SHP77 (cell line): ENCODE measurements at regions not wholly inside any gene's neighbourhood (a gene's known extent, or its start where the extent isn't known, plus 50 kb on each side); places are given as distances from the start of the nearest gene placed in this dataset.

Experiments
- DNase-seq, 2 experiments: peaks; one replicate each; lab custom pipeline; 2025; lab: John Stamatoyannopoulos, UW

GRCh38 chr6:168133687-168134559 lies 54.9 kb upstream of the FRMD1 start:
- DNase-seq: no peak

DNA sequence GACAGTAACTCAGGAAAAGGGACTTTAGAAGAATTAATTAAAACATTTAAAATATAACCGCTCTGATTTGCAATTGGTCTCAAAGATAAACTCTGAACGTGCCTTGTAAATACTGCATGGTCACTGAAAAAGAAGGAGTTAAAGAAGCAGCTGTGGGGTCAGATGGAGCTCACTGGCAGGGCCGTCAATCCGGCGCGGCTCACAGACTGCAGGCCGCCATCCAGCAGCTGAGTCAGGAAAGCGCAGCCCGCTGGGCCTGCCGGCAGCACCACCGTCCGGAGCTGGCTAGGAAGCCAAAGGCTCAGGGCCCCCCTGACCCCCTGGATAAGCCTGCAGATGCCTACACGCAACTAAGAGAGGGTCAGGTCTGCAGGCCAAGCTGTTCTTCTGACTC lies 54.2 kb upstream of the FRMD1 start:
- no peak for DNase-seq

DNA sequence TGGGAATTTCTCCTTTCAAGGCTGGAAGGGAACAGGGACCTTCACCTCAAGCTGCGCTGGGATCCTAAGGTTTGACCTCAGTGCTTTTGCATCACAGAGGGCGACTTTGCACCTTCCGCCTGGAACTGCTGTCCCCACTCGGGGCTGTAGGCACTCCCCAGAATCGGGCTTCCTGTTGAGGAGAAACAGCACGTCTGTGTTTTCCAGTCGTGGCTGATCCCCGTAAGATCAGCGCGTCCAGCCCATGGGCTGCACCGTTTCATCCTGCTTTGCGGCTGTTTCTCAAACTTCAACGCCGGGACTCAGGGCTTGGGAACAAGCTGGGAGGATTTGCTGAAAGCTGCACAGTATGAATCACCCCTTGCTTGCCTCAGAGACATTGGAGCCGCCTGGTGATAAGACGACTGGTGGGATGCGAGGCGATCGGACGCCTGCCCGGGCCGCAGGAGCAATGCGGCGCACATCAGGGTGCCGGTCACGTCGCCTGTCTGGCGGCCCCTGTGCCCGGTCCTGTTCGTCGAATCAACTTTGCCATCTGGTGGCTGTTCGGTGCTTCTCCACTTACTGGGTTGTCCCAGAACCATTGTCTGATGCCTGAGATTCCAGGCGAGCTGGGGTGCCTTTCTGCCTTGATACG lies 53.6 kb upstream of the FRMD1 start:
- DNase-seq: no peak

- DNase-seq: no peak
Observed at GRCh38 chr6:168131464-168132415, 52.7 kb upstream of the FRMD1 start.

GRCh38 chr6:168130697-168131371 lies 51.8 kb upstream of the FRMD1 start:
- no peak for DNase-seq

GRCh38 chr6:168130168-168130696 lies 51.2 kb upstream of the FRMD1 start:
- DNase-seq: no peak

- no peak for DNase-seq
Observed at GRCh38 chr6:168129292-168130167, 50.5 kb upstream of the FRMD1 start.

DNA sequence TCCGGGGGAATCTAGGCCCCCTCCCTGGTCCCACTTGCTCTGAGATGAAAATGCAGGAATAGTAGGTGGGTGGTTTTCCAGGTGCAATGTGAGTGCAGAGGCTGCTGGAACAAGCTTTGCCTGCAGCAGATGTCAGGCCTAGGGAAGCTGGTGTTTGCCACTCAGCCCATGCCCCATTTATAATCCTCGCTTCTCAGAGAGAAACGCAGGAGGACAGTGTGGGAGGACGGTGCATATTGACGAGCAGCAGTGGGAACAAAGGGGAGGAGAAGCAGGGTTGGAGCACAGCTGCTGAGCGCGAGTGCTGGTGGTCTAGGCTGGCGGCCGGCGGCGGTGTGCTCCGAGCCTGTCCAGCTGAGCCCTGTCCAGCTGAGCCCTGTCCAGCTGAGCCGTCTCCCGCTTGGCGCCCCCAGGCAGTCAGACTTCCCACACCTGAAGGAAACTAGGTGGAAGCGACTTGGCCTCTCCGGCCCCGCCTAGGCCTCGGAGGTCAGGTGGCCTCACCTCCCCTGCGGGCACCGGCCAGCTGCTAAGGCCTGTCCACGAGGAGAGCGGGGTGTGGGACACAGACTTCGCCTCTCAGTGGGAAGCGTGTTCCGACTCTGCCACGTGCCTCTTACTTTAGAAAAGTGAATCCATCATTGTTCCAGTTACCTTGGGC lies 49.7 kb upstream of the FRMD1 start:
- DNase-seq: no peak
